K562 (cell line): ENCODE measurements at regions not wholly inside any gene's neighbourhood (a gene's known extent, or its start where the extent isn't known, plus 50 kb on each side); places are given as distances from the start of the nearest gene placed in this dataset.

Experiments used
- ATAC-seq: fragments of 200-7000 bp; cut with Tn5 transposase; 3 replicates; pipeline ENCODE4 v1.9.1; 2020; ENCODE audit warnings: moderate library complexity
- BruUV-seq: library from RNA; stranded (reverse); fragments of 400-500 nt; replicated peaks from 2 replicates; lab custom pipeline; 2021; lab: Mats Ljungman, UMichigan
- CTCF ChIA-PET: fragments of 300-600 bp; formaldehyde crosslinking; extraction: SDS; loops from one replicate; lab custom pipeline; 2021; ENCODE audit warnings: low intra/inter-chr PET ratio; lab: Yijun Ruan, JAX
- POLR2A ChIA-PET: fragments of 300-600, 350-650 bp; sonication (Branson Sonifier 250); formaldehyde crosslinking; extraction: SDS; loops from one replicate; lab custom pipeline; 2021; ENCODE audit warnings: antibody characterized with exemption, inconsistent platforms; lab: Yijun Ruan, JAX
- DNase-seq, 4 experiments: peaks; one replicate each; pipeline versions ENCODE4 v3.0.0 to v3.0.0-alpha.2; 2011 to 2018; ENCODE audit warnings: low spot score in 3 of 4, mixed read lengths in 3 of 4; ENCODE audit errors: extremely low read depth in 1 of 4
- FAIRE-seq: peaks from 2 replicates; lab custom pipeline; 2011; peaks lifted over from hg19 to GRCh38; lab: Jason Lieb, UNC
- H2AFZ ChIP-seq: 2 replicates; pipeline ENCODE4 v1.6.0; 2011; ENCODE audit warnings: low read depth, low read length, control low read depth, inconsistent platforms
- H3K27ac ChIP-seq: fragments of 200-600 bp; 3 replicates; pipeline ENCODE4 v1.8.0; 2011; ENCODE audit warnings: low read depth, mild to moderate bottlenecking, control low read depth, inconsistent platforms, low read length, moderate library complexity, mixed read lengths; ENCODE audit errors: extremely low read depth
- H3K27me3 ChIP-seq, 2 experiments: fragments of 300-600 bp in 1 of 2; 2 replicates in 1 of 2; 3 replicates in 1 of 2; pipeline versions ENCODE4 v1.6.0 to v1.8.0; 2011; ENCODE audit warnings: inconsistent platforms in 2 of 2, low read length in 2 of 2, mild to moderate bottlenecking in 1 of 2, mixed read lengths in 1 of 2, moderate library complexity in 1 of 2; ENCODE audit not compliant: control insufficient read depth in 2 of 2, insufficient read depth in 2 of 2
- H3K36me3 ChIP-seq: fragments of 300-600 bp; 3 replicates; pipeline ENCODE4 v1.8.0; 2011; ENCODE audit warnings: mild to moderate bottlenecking, low read length, inconsistent platforms; ENCODE audit not compliant: control insufficient read depth, insufficient read depth
- H3K4me1 ChIP-seq, 2 experiments: fragments of 200-600 bp in 1 of 2; replicated peaks in 1 of 2; 2 replicates in 1 of 2; 3 replicates in 1 of 2; pipeline versions ENCODE4 v1.5.1 to v1.8.0; 2011; ENCODE audit warnings: inconsistent platforms in 2 of 2, low read length in 2 of 2, mild to moderate bottlenecking in 1 of 2, mixed read lengths in 1 of 2, moderate library complexity in 1 of 2; ENCODE audit not compliant: control insufficient read depth in 2 of 2, insufficient read depth in 2 of 2
- H3K4me2 ChIP-seq: 2 replicates; pipeline ENCODE4 v1.6.1; 2011; ENCODE audit warnings: low read length, control low read depth, inconsistent platforms, mixed read lengths; ENCODE audit not compliant: insufficient read depth
- H3K4me3 ChIP-seq: fragments of 200-600 bp; sonication (generic), shearing (Covaris generic); 2 replicates; pipeline ENCODE4 v1.5.1; 2016; ENCODE audit warnings: control low read depth, inconsistent platforms
- H3K79me2 ChIP-seq: fragments of 200-600 bp; 3 replicates; pipeline ENCODE4 v1.8.0; 2011; ENCODE audit warnings: low read length, inconsistent platforms; ENCODE audit not compliant: control insufficient read depth, insufficient read depth
- H3K9ac ChIP-seq, 2 experiments: 2 replicates each; pipeline versions ENCODE4 v1.6.0 to v1.6.1; 2011; ENCODE audit warnings: low read depth in 2 of 2, low read length in 2 of 2, control low read depth in 1 of 2, inconsistent platforms in 1 of 2, mild to moderate bottlenecking in 1 of 2, mixed read lengths in 1 of 2; ENCODE audit not compliant: insufficient read depth in 1 of 2
- H3K9me1 ChIP-seq: one replicate; pipeline ENCODE4 v1.6.0; 2011; ENCODE audit warnings: inconsistent platforms, mild to moderate bottlenecking, low read length, moderate library complexity; ENCODE audit not compliant: control insufficient read depth, insufficient read depth
- H3K9me3 ChIP-seq: replicated peaks from 2 replicates; pipeline ENCODE4 v1.5.1; 2011; ENCODE audit warnings: low read depth, low read length, inconsistent platforms; ENCODE audit not compliant: control insufficient read depth, insufficient read depth
- H4K20me1 ChIP-seq: replicated peaks from 2 replicates; pipeline ENCODE4 v1.6.1; 2011; ENCODE audit warnings: low read length, inconsistent platforms, mixed read lengths; ENCODE audit not compliant: control insufficient read depth, insufficient read depth
- NR2C1 ChIP-seq, 2 experiments: fragments of 450-650 bp; IDR thresholded peaks; 2 replicates each; pipeline ENCODE4 v1.6.1; 2017; ENCODE audit warnings: mild to moderate bottlenecking in 2 of 2, antibody characterized with exemption in 1 of 2, inconsistent platforms in 1 of 2, missing compliant biosample characterization in 1 of 2, missing genetic modification characterization in 1 of 2
- PCBP2 ChIP-seq: fragments of 200-400 bp; formaldehyde crosslinking; IDR thresholded peaks from 2 replicates; pipeline ENCODE4 v1.6.1; 2018; ENCODE audit warnings: low read length, low read depth, mild to moderate bottlenecking, moderate library complexity; ENCODE audit not compliant: poor library complexity, severe bottlenecking
- SREBF2 ChIP-seq: sonication (generic); formaldehyde crosslinking; IDR thresholded peaks from 2 replicates; pipeline ENCODE4 v1.4.0; 2020; ENCODE audit warnings: mild to moderate bottlenecking, missing genetic modification reagents
- TAL1 ChIP-seq: fragments of 450-650 bp; IDR thresholded peaks from 2 replicates; pipeline ENCODE4 v1.6.1; 2016; ENCODE audit warnings: mild to moderate bottlenecking
- TEAD2 ChIP-seq: fragments of 450-650 bp; IDR thresholded peaks from 2 replicates; pipeline ENCODE4 v1.6.1; 2016; ENCODE audit warnings: missing genetic modification characterization, control low read depth, missing compliant biosample characterization
- ZBED1 ChIP-seq: IDR thresholded peaks from 2 replicates; pipeline ENCODE4 v1.6.1; 2014
- ZNF143 ChIP-seq: sonication (generic); formaldehyde crosslinking; IDR thresholded peaks from 2 replicates; pipeline ENCODE4 v1.9.0; 2022; ENCODE audit warnings: mild to moderate bottlenecking, missing genetic modification reagents
- WGBS: fragments of 100-300 bp; shearing (Covaris generic); methylation state at CpG from one replicate; pipeline ENCODE4 v1.1.6; 2016; ENCODE audit warnings: low coverage, mixed read lengths; ENCODE audit not compliant: insufficient coverage; ENCODE audit errors: missing lambda C conversion rate; 5-methylcytosine and 5-hydroxymethylcytosine counted together
- in situ Hi-C: fragments of 300-500 bp; cut with MboI; formaldehyde crosslinking; loops from 4 replicates; pipeline ENCODE4 v1.15.0; 2018; ENCODE audit warnings: inconsistent platforms, mixed read lengths
- intact Hi-C: fragments of 100-400 bp; cut with micrococcal nuclease; formaldehyde crosslinking; loops from 2 replicates; pipeline ENCODE4 v1.14.2; 2022
- TF ChIP-seq, protein P1 (sequence below), 2 experiments: fragments of 150-350 bp in 1 of 2; IDR thresholded peaks; 2 replicates each; pipeline ENCODE4 v1.6.1; 2012 to 2016; ENCODE audit warnings: low read depth in 2 of 2, low read length in 2 of 2, mild to moderate bottlenecking in 1 of 2, moderate library complexity in 1 of 2
- TF ChIP-seq, protein P2 (sequence below), 2 experiments: IDR thresholded peaks; 2 replicates each; pipeline ENCODE4 v1.6.1; 2012; ENCODE audit warnings: improper control_type of control experiment in 2 of 2, low read depth in 2 of 2, low read length in 2 of 2, borderline replicate concordance in 1 of 2
- TF ChIP-seq, protein P3 (sequence below): fragments of 450-650 bp; formaldehyde crosslinking; conservative IDR thresholded peaks from 2 replicates; pipeline ENCODE4 v1.4.0; 2022; ENCODE audit warnings: mild to moderate bottlenecking, missing genetic modification characterization
- TF ChIP-seq, protein P4 (sequence below): fragments of 250-450 bp; sonication (Bioruptor Pico); IDR thresholded peaks from 2 replicates; pipeline ENCODE4 v1.4.0; 2020; ENCODE audit warnings: mild to moderate bottlenecking, moderate library complexity, borderline replicate concordance

DNA sequence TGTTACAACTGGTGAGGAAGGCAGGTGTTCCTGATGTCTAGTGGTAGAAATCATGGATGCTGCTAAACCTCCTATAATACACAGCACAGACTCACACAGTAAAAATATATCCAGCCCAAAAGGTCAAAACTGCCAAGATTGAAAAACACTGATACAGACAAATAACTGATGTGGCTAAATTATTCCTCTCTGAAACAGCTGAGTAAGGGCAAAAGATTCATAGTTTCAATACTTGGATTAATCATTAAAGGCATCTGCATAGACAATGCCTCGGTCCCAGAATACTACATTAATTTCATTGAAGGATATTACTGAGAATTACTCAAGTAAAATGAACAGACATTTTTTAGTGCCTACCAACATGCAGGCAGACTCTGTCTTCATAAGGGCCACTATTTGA, 180.7 kb upstream of the CRIM1 start:
- no peak for ATAC-seq
- H2AFZ ChIP-seq = no peak overlapping the region
- H3K27me3 ChIP-seq = no peaks in the 10 kb centered on the region
- H3K4me3 ChIP-seq = no peak overlapping the region
- no peaks in the 10 kb centered on the region for H3K9me1 ChIP-seq
- H3K9ac ChIP-seq = no peak overlapping the region
- POLR2A ChIA-PET = no interaction called here
- H3K4me2 ChIP-seq = no peak overlapping the region
- CTCF ChIA-PET = no interaction called here
- no peaks in the 10 kb centered on the region for H3K36me3 ChIP-seq
- intact Hi-C loops = no loop called here
- in situ Hi-C loops = no loop called here
- FAIRE-seq = no peak
- no peaks in the 10 kb centered on the region for H4K20me1 ChIP-seq
- WGBS = 0% methylated on average over 1 of the region's 1 CpG
- H3K27ac ChIP-seq = no peak overlapping the region
- H3K9me3 ChIP-seq = no peaks in the 10 kb centered on the region
- no TSS peak for BruUV-seq
- H3K4me1 ChIP-seq = no peaks in the 10 kb centered on the region
- no peaks in the 10 kb centered on the region for H3K79me2 ChIP-seq
- no peak for DNase-seq
- TF ChIP-seq ZBED1 = no peak
- TF ChIP-seq, protein P1, sequence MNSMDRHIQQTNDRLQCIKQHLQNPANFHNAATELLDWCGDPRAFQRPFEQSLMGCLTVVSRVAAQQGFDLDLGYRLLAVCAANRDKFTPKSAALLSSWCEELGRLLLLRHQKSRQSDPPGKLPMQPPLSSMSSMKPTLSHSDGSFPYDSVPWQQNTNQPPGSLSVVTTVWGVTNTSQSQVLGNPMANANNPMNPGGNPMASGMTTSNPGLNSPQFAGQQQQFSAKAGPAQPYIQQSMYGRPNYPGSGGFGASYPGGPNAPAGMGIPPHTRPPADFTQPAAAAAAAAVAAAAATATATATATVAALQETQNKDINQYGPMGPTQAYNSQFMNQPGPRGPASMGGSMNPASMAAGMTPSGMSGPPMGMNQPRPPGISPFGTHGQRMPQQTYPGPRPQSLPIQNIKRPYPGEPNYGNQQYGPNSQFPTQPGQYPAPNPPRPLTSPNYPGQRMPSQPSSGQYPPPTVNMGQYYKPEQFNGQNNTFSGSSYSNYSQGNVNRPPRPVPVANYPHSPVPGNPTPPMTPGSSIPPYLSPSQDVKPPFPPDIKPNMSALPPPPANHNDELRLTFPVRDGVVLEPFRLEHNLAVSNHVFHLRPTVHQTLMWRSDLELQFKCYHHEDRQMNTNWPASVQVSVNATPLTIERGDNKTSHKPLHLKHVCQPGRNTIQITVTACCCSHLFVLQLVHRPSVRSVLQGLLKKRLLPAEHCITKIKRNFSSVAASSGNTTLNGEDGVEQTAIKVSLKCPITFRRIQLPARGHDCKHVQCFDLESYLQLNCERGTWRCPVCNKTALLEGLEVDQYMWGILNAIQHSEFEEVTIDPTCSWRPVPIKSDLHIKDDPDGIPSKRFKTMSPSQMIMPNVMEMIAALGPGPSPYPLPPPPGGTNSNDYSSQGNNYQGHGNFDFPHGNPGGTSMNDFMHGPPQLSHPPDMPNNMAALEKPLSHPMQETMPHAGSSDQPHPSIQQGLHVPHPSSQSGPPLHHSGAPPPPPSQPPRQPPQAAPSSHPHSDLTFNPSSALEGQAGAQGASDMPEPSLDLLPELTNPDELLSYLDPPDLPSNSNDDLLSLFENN (IDR thresholded peaks at IDR 0.05; ENCODE audit: low read depth in 2 of 2, low read length in 2 of 2) = no peak
- TF ChIP-seq, protein P2, sequence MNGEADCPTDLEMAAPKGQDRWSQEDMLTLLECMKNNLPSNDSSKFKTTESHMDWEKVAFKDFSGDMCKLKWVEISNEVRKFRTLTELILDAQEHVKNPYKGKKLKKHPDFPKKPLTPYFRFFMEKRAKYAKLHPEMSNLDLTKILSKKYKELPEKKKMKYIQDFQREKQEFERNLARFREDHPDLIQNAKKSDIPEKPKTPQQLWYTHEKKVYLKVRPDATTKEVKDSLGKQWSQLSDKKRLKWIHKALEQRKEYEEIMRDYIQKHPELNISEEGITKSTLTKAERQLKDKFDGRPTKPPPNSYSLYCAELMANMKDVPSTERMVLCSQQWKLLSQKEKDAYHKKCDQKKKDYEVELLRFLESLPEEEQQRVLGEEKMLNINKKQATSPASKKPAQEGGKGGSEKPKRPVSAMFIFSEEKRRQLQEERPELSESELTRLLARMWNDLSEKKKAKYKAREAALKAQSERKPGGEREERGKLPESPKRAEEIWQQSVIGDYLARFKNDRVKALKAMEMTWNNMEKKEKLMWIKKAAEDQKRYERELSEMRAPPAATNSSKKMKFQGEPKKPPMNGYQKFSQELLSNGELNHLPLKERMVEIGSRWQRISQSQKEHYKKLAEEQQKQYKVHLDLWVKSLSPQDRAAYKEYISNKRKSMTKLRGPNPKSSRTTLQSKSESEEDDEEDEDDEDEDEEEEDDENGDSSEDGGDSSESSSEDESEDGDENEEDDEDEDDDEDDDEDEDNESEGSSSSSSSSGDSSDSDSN (IDR thresholded peaks at IDR 0.05; ENCODE audit: borderline replicate concordance in 1 of 2, low read depth in 2 of 2, low read length in 2 of 2) = no peak
- TF ChIP-seq, protein P3, sequence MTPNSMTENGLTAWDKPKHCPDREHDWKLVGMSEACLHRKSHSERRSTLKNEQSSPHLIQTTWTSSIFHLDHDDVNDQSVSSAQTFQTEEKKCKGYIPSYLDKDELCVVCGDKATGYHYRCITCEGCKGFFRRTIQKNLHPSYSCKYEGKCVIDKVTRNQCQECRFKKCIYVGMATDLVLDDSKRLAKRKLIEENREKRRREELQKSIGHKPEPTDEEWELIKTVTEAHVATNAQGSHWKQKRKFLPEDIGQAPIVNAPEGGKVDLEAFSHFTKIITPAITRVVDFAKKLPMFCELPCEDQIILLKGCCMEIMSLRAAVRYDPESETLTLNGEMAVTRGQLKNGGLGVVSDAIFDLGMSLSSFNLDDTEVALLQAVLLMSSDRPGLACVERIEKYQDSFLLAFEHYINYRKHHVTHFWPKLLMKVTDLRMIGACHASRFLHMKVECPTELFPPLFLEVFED = no peak
- TF ChIP-seq SREBF2 (CRISPR knock-in tag) = no peak
- no peak for TF ChIP-seq TEAD2 (tag)
- no peak for TF ChIP-seq PCBP2
- TF ChIP-seq, protein P4, sequence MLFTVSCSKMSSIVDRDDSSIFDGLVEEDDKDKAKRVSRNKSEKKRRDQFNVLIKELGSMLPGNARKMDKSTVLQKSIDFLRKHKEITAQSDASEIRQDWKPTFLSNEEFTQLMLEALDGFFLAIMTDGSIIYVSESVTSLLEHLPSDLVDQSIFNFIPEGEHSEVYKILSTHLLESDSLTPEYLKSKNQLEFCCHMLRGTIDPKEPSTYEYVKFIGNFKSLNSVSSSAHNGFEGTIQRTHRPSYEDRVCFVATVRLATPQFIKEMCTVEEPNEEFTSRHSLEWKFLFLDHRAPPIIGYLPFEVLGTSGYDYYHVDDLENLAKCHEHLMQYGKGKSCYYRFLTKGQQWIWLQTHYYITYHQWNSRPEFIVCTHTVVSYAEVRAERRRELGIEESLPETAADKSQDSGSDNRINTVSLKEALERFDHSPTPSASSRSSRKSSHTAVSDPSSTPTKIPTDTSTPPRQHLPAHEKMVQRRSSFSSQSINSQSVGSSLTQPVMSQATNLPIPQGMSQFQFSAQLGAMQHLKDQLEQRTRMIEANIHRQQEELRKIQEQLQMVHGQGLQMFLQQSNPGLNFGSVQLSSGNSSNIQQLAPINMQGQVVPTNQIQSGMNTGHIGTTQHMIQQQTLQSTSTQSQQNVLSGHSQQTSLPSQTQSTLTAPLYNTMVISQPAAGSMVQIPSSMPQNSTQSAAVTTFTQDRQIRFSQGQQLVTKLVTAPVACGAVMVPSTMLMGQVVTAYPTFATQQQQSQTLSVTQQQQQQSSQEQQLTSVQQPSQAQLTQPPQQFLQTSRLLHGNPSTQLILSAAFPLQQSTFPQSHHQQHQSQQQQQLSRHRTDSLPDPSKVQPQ (CRISPR knock-in tag) = no peak
- no peak for TF ChIP-seq NR2C1 (IDR thresholded peaks at IDR 0.05)
- TF ChIP-seq NR2C1 (tag; IDR thresholded peaks at IDR 0.05) = no peak
- TF ChIP-seq ZNF143 (CRISPR knock-in tag) = no peak
- no peak for TF ChIP-seq TAL1
